Keratinocyte (primary cell): ENCODE measurements at regions not wholly inside any gene's neighbourhood (a gene's known extent, or its start where the extent isn't known, plus 50 kb on each side); places are given as distances from the start of the nearest gene placed in this dataset.

Experiments
- EZH2 ChIP-seq: IDR thresholded peaks from one replicate; pipeline ENCODE4 v1.6.1; 2012; ENCODE audit warnings: inconsistent platforms, mild to moderate bottlenecking, low read length, moderate library complexity
- TF ChIP-seq, protein P1 (sequence below), 3 experiments: IDR thresholded peaks in 1 of 3; conservative IDR thresholded peaks in 1 of 3; optimal IDR thresholded peaks in 1 of 3; 2 replicates in 2 of 3; 3 replicates in 1 of 3; pipeline versions ENCODE3 to v1.5.1; 2011; ENCODE audit warnings: low read length in 3 of 3, mild to moderate bottlenecking in 3 of 3, moderate library complexity in 2 of 3, control low read depth in 1 of 3, inconsistent platforms in 1 of 3; ENCODE audit not compliant: insufficient read depth in 2 of 3; ENCODE audit errors: extremely low read depth in 1 of 3

DNA sequence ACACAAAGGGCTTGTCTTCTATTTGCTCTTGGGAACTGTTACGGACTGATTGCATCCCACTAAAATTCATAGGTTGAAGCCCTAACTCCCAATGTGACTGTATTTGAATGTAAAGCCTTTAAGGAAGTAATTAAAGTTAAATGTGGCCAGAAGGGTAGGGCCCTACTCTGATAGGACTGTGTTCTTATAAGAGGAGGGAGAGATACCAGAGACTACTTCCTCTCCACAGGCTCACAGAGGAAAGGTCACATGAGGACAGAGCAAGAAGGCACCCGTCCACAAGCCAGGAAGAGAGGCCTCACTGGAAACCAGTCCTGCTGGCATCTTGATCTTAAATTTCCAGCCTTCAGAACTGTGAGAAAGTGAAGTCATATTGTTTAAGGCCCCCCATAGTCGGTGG, 211.9 kb downstream of the CDH26 start:
- TF ChIP-seq, protein P1, sequence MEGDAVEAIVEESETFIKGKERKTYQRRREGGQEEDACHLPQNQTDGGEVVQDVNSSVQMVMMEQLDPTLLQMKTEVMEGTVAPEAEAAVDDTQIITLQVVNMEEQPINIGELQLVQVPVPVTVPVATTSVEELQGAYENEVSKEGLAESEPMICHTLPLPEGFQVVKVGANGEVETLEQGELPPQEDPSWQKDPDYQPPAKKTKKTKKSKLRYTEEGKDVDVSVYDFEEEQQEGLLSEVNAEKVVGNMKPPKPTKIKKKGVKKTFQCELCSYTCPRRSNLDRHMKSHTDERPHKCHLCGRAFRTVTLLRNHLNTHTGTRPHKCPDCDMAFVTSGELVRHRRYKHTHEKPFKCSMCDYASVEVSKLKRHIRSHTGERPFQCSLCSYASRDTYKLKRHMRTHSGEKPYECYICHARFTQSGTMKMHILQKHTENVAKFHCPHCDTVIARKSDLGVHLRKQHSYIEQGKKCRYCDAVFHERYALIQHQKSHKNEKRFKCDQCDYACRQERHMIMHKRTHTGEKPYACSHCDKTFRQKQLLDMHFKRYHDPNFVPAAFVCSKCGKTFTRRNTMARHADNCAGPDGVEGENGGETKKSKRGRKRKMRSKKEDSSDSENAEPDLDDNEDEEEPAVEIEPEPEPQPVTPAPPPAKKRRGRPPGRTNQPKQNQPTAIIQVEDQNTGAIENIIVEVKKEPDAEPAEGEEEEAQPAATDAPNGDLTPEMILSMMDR (optimal IDR thresholded peaks at IDR 0.05 in 1 of 3, IDR thresholded peaks at IDR 0.05 in 1 of 3, conservative IDR thresholded peaks at IDR 0.05 in 1 of 3; ENCODE audit: extremely low read depth in 1 of 3, insufficient read depth in 2 of 3, low read length in 3 of 3), result no peak
- TF ChIP-seq EZH2, result no peak
